Parathyroid adenoma (tissue), 2 donors: ENCODE measurements at regions not wholly inside any gene's neighbourhood (a gene's known extent, or its start where the extent isn't known, plus 50 kb on each side); places are given as distances from the start of the nearest gene placed in this dataset.

Source experiments
- H2AFZ ChIP-seq: fragments of 300-600 bp; sonication (generic); one replicate; pipeline ENCODE4 v1.7.0; 2017; ENCODE audit warnings: antibody characterized with exemption, mild to moderate bottlenecking
- H3K27ac ChIP-seq: fragments of 300-600 bp; sonication (generic); one replicate; pipeline ENCODE4 v1.7.0; 2017
- H3K27me3 ChIP-seq: fragments of 300-600 bp; sonication (generic); one replicate; pipeline ENCODE4 v1.7.0; 2017; ENCODE audit warnings: low read length; ENCODE audit not compliant: control insufficient read depth, insufficient read depth
- H3K36me3 ChIP-seq: fragments of 300-600 bp; sonication (generic); one replicate; pipeline ENCODE4 v1.7.0; 2017; ENCODE audit warnings: low read length; ENCODE audit not compliant: control insufficient read depth, insufficient read depth
- H3K4me1 ChIP-seq: fragments of 300-600 bp; sonication (generic); one replicate; pipeline ENCODE4 v1.7.0; 2017; ENCODE audit warnings: control low read depth
- H3K4me2 ChIP-seq: fragments of 300-600 bp; sonication (generic); one replicate; pipeline ENCODE4 v1.7.0; 2017; ENCODE audit warnings: low read length
- H3K4me3 ChIP-seq: fragments of 300-600 bp; sonication (generic); one replicate; pipeline ENCODE4 v1.7.0; 2017; ENCODE audit warnings: low read depth, low read length
- H3K79me2 ChIP-seq: fragments of 300-600 bp; sonication (generic); one replicate; pipeline ENCODE4 v1.7.0; 2017; ENCODE audit warnings: control low read depth
- H3K9ac ChIP-seq: fragments of 300-600 bp; sonication (generic); one replicate; pipeline ENCODE4 v1.7.0; 2017; ENCODE audit warnings: mild to moderate bottlenecking
- H3K9me3 ChIP-seq: fragments of 300-600 bp; sonication (generic); one replicate; pipeline ENCODE4 v1.7.0; 2017; ENCODE audit warnings: low read length; ENCODE audit not compliant: control insufficient read depth
- TF ChIP-seq, protein P1 (sequence below): fragments of 300-600 bp; sonication (generic); IDR thresholded peaks from one replicate; pipeline ENCODE4 v1.7.0; 2017; ENCODE audit warnings: antibody characterized with exemption, mild to moderate bottlenecking
- donor health status: primary hyperparathyroidism.

DNA sequence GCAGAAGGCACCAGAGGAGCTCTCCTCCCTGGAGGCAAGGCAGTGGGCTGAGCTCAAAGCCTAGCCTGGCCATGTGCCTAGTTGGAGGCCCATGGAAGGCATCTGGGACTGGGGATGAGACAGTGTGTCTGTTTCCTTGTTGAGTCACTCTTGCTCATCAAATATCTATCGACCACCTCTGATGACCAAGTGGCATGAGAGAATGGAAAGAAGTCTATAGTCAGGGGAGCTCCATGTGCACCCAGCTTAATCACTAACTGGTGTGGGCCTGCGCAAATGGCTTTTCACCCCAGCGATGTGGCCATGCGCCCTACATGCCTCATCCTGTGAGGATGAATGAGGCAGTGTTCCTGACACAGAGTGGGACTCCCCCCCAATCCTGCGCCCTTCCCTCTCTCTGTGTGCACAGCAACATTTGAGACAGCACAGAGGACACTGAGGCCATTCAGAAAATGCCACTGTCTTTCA is 229.9 kb downstream of the RPS24 start:
- TF ChIP-seq, protein P1, sequence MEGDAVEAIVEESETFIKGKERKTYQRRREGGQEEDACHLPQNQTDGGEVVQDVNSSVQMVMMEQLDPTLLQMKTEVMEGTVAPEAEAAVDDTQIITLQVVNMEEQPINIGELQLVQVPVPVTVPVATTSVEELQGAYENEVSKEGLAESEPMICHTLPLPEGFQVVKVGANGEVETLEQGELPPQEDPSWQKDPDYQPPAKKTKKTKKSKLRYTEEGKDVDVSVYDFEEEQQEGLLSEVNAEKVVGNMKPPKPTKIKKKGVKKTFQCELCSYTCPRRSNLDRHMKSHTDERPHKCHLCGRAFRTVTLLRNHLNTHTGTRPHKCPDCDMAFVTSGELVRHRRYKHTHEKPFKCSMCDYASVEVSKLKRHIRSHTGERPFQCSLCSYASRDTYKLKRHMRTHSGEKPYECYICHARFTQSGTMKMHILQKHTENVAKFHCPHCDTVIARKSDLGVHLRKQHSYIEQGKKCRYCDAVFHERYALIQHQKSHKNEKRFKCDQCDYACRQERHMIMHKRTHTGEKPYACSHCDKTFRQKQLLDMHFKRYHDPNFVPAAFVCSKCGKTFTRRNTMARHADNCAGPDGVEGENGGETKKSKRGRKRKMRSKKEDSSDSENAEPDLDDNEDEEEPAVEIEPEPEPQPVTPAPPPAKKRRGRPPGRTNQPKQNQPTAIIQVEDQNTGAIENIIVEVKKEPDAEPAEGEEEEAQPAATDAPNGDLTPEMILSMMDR: no peak
- Histone ChIP-seq H3K4me1 (peaks cover 13% of the 10 kb centered on the region), H3K4me2 (no peak overlapping the region), H3K4me3 (no peak overlapping the region), H3K9me3 (no peaks in the 10 kb centered on the region), H3K79me2 (no peaks in the 10 kb centered on the region), H3K36me3 (no peaks in the 10 kb centered on the region), H3K27me3 (no peaks in the 10 kb centered on the region), H2AFZ (no peak overlapping the region), H3K27ac (no peak overlapping the region), H3K9ac (no peak overlapping the region)

DNA sequence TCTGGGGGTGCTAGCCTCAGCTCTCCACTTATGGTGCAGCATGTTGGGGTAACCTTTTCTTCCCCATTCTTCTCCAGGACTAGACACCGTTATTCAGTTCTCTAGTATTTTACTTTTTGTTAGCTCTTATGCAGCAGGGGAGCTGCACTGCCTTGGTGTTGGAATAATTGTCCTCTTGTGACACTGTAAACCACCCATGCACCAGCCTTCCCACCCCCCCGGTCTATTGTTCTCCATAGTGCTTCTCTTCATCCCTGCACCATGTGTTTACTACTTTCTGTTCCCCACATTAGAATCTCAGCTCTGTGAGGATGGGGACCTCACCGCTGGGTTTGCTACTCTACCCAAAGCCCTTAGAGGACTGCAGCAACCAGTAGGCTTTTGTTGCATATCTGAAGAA is 230.7 kb downstream of the RPS24 start:
- Histone ChIP-seq H3K27ac (no peak overlapping the region), H3K4me2 (no peak overlapping the region), H3K9me3 (no peaks in the 10 kb centered on the region), H3K4me3 (no peak overlapping the region), H3K27me3 (no peaks in the 10 kb centered on the region), H2AFZ (no peak overlapping the region), H3K4me1 (peaks cover 13% of the 10 kb centered on the region), H3K9ac (no peak overlapping the region), H3K36me3 (no peaks in the 10 kb centered on the region), H3K79me2 (no peaks in the 10 kb centered on the region)
- TF ChIP-seq, protein P1: no peak

DNA sequence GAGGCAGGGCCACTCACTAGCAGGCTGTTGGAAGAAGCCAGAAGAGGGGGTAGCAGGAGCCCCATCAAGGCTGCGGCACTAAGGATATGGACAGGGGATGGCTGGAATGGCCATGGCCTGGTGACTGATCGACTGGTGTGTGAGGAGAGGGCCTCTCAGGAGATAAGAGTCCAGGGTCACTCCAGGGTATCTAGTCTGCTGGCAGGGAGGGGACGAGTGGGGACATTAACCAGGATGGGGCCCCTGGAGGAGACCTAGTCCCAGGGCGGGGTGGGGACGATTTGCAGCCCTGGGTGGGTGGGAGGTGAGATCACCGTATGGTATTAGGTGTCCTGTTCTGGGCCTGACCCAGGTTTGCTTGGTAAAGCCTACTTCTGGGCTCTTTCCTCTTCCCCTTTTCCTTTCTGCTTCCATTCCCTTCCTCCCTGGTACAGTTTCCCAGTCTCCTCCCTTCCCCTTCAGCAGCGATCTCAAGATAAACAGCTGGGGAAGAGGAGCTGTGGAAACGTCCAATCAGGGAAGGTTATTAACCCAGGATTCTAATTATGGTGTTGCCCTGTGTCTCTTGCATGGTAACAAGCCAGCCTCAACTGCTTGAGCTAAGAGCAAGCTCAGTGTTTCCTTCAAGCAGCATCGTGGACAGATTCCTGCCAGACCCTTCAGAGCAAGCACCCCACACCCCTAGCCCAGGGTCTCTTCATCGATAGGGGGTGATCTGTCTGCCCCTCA is 233.2 kb downstream of the RPS24 start:
- peaks cover 13% of the 10 kb centered on the region for H3K4me1 ChIP-seq
- H3K4me3 ChIP-seq: no peak overlapping the region
- H2AFZ ChIP-seq: peak overlapping the region; percentile 74
- no peaks in the 10 kb centered on the region for H3K79me2 ChIP-seq
- H3K9ac ChIP-seq: no peak overlapping the region
- no peaks in the 10 kb centered on the region for H3K27me3 ChIP-seq
- no peaks in the 10 kb centered on the region for H3K9me3 ChIP-seq
- H3K4me2 ChIP-seq: no peak overlapping the region
- TF ChIP-seq, protein P1: no peak
- no peaks in the 10 kb centered on the region for H3K36me3 ChIP-seq
- H3K27ac ChIP-seq: peak overlapping the region; percentile 41

DNA sequence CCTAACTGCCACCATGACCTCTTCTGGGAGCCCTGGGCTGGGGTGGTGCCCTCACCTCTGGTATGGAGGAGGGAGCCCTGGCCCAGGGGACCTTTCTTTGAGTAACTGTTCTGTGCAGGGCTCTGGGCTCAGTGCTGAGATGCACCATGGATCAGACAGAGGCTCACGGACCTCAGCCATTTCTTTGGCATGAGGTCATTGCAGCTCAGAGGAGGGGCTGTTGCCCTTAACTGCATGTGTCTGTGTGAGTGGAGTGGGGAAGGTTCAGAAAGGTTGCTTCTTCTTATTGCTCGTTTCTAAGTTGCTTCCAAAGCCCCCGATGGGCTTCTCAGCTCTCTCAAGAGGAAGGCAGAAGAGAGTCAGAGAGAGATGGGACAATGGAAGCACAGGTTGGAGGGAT is 233.9 kb downstream of the RPS24 start:
- no peak overlapping the region for H3K4me2 ChIP-seq
- TF ChIP-seq, protein P1: no peak
- peak overlapping the region; percentile 41 for H3K27ac ChIP-seq
- peak overlapping the region; percentile 74 for H2AFZ ChIP-seq
- H3K4me3 ChIP-seq: no peak overlapping the region
- no peaks in the 10 kb centered on the region for H3K79me2 ChIP-seq
- H3K9me3 ChIP-seq: no peaks in the 10 kb centered on the region
- no peaks in the 10 kb centered on the region for H3K27me3 ChIP-seq
- no peak overlapping the region for H3K9ac ChIP-seq
- no peaks in the 10 kb centered on the region for H3K36me3 ChIP-seq
- H3K4me1 ChIP-seq: peaks cover 13% of the 10 kb centered on the region

DNA sequence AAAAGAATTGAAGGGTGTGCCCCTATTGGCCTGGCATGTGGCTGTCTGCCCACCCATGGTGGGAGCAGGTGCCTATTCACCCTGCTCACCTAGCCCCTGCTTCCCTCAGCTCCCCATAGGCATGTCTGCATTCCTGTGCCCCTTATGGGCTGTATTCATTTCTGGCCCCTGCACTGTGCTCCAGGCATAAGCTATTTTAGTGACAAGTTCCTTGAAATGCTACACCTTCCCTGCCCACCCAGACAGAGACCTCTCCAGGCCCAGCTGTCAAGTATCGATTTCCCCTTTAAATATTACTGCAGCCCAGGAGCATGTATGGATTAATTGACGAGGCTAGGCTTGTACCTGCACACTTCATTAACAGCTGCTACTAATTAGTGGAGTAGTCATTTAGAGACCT is 235.4 kb downstream of the RPS24 start:
- Histone ChIP-seq H3K27me3 (no peaks in the 10 kb centered on the region), H3K27ac (no peak overlapping the region), H3K36me3 (no peaks in the 10 kb centered on the region), H2AFZ (no peak overlapping the region), H3K4me3 (no peak overlapping the region), H3K9me3 (no peaks in the 10 kb centered on the region), H3K79me2 (no peaks in the 10 kb centered on the region), H3K4me1 (peaks cover 13% of the 10 kb centered on the region), H3K9ac (no peak overlapping the region), H3K4me2 (no peak overlapping the region)
- TF ChIP-seq, protein P1: no peak
